ENCODE measurements at regions not wholly inside any gene's neighbourhood (a gene's known extent, or its start where the extent isn't known, plus 50 kb on each side); places are given as distances from the start of the nearest gene placed in this dataset.

DNA sequence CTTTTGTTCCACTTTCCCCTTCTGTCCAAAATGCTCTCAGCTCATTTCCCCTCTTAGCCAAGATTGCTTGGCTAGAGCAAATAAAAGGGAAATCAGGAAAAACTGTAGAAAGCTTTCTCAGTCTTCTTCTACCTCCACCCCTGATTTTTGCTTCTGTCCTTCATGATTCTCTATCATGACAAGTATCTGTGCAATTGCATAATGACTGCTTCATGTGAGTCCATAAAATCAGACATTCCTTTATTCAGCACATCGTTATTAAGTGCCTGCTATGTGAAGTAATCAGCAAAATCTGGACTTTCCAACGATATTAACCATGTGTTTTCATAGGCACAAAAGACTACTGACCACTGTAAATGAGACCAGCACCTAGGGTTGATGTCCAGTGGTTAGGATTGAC, 321.5 kb upstream of the CBLB start:
- Histone ChIP-seq H3K27ac (replicated peaks) (no peak overlapping the region), H3K27me3 (ENCODE audit: insufficient read depth, poor library complexity, severe bottlenecking) (no peaks in the 10 kb centered on the region), H3K4me3 (replicated peaks; ENCODE audit: insufficient read depth, low read length) (no peak overlapping the region)
- no peak for DNase-seq (ENCODE audit: low read depth in 1 of 2, low spot score in 1 of 2)
- TF ChIP-seq SPI1 (IDR thresholded peaks at IDR 0.05; ENCODE audit: borderline replicate concordance, low read depth): no peak
- no peak for TF ChIP-seq GABPA (IDR thresholded peaks at IDR 0.05; ENCODE audit: low read depth)
- TF ChIP-seq, protein P1, sequence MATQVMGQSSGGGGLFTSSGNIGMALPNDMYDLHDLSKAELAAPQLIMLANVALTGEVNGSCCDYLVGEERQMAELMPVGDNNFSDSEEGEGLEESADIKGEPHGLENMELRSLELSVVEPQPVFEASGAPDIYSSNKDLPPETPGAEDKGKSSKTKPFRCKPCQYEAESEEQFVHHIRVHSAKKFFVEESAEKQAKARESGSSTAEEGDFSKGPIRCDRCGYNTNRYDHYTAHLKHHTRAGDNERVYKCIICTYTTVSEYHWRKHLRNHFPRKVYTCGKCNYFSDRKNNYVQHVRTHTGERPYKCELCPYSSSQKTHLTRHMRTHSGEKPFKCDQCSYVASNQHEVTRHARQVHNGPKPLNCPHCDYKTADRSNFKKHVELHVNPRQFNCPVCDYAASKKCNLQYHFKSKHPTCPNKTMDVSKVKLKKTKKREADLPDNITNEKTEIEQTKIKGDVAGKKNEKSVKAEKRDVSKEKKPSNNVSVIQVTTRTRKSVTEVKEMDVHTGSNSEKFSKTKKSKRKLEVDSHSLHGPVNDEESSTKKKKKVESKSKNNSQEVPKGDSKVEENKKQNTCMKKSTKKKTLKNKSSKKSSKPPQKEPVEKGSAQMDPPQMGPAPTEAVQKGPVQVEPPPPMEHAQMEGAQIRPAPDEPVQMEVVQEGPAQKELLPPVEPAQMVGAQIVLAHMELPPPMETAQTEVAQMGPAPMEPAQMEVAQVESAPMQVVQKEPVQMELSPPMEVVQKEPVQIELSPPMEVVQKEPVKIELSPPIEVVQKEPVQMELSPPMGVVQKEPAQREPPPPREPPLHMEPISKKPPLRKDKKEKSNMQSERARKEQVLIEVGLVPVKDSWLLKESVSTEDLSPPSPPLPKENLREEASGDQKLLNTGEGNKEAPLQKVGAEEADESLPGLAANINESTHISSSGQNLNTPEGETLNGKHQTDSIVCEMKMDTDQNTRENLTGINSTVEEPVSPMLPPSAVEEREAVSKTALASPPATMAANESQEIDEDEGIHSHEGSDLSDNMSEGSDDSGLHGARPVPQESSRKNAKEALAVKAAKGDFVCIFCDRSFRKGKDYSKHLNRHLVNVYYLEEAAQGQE (IDR thresholded peaks at IDR 0.05; ENCODE audit: insufficient replicate concordance, low read depth): no peak
- TF ChIP-seq, protein P2, sequence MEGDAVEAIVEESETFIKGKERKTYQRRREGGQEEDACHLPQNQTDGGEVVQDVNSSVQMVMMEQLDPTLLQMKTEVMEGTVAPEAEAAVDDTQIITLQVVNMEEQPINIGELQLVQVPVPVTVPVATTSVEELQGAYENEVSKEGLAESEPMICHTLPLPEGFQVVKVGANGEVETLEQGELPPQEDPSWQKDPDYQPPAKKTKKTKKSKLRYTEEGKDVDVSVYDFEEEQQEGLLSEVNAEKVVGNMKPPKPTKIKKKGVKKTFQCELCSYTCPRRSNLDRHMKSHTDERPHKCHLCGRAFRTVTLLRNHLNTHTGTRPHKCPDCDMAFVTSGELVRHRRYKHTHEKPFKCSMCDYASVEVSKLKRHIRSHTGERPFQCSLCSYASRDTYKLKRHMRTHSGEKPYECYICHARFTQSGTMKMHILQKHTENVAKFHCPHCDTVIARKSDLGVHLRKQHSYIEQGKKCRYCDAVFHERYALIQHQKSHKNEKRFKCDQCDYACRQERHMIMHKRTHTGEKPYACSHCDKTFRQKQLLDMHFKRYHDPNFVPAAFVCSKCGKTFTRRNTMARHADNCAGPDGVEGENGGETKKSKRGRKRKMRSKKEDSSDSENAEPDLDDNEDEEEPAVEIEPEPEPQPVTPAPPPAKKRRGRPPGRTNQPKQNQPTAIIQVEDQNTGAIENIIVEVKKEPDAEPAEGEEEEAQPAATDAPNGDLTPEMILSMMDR (IDR thresholded peaks at IDR 0.05; ENCODE audit: insufficient read depth, low read length): no peak
- no peak for TF ChIP-seq POLR2AphosphoS5 (IDR thresholded peaks at IDR 0.05; ENCODE audit: low read depth)

DNA sequence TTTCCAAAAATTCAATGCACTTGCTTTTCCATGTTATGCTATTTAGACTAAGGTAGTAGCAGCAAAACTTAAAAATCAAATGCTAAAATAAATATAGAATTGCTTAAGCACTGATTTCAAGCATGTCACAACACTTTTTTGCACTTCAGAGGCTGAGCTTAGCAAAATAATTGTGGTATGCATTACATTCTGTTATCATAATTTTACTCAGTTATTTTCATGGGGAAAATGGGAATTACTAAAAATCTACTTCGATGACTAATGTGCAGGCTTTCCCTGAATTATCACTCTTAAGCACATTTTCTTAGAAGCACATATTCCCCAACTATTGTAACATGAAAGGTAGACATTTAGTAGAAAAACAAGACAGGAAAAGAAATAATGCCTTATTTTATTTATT, 322.4 kb upstream of the CBLB start:
- H3K27ac ChIP-seq (replicated peaks): no peak overlapping the region
- no peak for DNase-seq (ENCODE audit: low read depth in 1 of 2, low spot score in 1 of 2)
- no peak for TF ChIP-seq SPI1 (IDR thresholded peaks at IDR 0.05; ENCODE audit: borderline replicate concordance, low read depth)
- no peak for TF ChIP-seq POLR2AphosphoS5 (IDR thresholded peaks at IDR 0.05; ENCODE audit: low read depth)
- TF ChIP-seq GABPA (IDR thresholded peaks at IDR 0.05; ENCODE audit: low read depth): no peak
- TF ChIP-seq, protein P1 (IDR thresholded peaks at IDR 0.05; ENCODE audit: insufficient replicate concordance, low read depth): no peak
- TF ChIP-seq, protein P2 (IDR thresholded peaks at IDR 0.05; ENCODE audit: insufficient read depth, low read length): no peak

DNA sequence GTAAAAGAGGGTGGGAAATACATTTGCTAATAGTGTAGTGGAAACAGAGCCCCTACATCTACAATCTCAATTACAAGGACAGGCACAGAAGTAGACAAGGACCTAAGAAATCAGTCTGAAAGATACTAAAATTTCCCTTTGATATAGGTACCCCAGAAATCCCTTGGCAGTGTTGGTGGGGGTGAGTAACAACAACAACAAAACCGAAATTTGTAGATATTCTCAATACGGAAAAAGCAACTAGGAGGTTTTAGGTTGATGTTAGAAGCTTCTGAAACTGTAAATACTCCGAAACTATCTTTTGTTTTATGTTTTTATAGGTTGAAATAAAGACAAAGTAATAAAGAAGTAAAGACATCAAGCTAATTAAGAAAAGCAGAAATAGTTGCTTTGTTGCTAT, 323.1 kb upstream of the CBLB start:
- Histone ChIP-seq H3K27ac (replicated peaks) (no peak overlapping the region), H3K4me3 (replicated peaks; ENCODE audit: insufficient read depth, low read length) (no peak overlapping the region), H3K27me3 (ENCODE audit: insufficient read depth, poor library complexity, severe bottlenecking) (no peaks in the 10 kb centered on the region)
- TF ChIP-seq, protein P1 (IDR thresholded peaks at IDR 0.05; ENCODE audit: insufficient replicate concordance, low read depth): no peak
- TF ChIP-seq, protein P2 (IDR thresholded peaks at IDR 0.05; ENCODE audit: insufficient read depth, low read length): no peak
- TF ChIP-seq SPI1 (IDR thresholded peaks at IDR 0.05; ENCODE audit: borderline replicate concordance, low read depth): no peak
- TF ChIP-seq GABPA (IDR thresholded peaks at IDR 0.05; ENCODE audit: low read depth): no peak
- no peak for TF ChIP-seq POLR2AphosphoS5 (IDR thresholded peaks at IDR 0.05; ENCODE audit: low read depth)
- DNase-seq (ENCODE audit: low read depth in 1 of 2, low spot score in 1 of 2): no peak

More for the DNA sequence above, 322.4 kb upstream of the CBLB start:
- no peaks in the 10 kb centered on the region for H3K27me3 ChIP-seq (ENCODE audit: insufficient read depth, poor library complexity, severe bottlenecking)
- no peak overlapping the region for H3K4me3 ChIP-seq (replicated peaks; ENCODE audit: insufficient read depth, low read length)

All from HL-60 (cell line).